CD4-positive, alpha-beta T cell treated with Interleukin-21 for 1 hour (primary cell): ENCODE measurements at regions not wholly inside any gene's neighbourhood (a gene's known extent, or its start where the extent isn't known, plus 50 kb on each side); places are given as distances from the start of the nearest gene placed in this dataset.
"Not testable (repeated sequence)": the region's sequence is repeated elsewhere in the genome, so short reads cannot be mapped to it uniquely, and the experiment has no call there.

Experiments
- DNase-seq: peaks from one replicate; pipeline ENCODE4 v3.0.0-alpha.2; 2020

- no peak for DNase-seq
Observed at GRCh38 chr1:234838182-234838581, 228.2 kb upstream of the IRF2BP2 start.

DNA sequence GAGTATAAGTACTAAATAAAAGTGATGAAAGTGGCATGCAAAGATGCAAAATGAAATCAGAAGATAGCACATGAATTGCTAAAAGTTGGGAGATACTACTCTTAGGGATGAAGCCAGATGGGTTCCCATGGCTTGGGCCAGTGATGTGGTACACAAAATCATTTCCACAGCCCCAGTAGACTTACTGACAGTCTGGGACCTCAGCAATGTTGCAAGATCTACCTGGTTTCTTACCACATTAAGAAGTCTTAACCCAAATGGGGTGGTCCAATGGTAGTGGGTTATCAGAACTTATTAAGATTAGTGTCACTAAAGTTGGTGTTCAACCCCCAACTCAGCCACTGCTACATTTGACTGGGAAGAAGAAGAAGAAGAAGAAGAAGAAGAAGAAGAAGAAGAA, 227.7 kb upstream of the IRF2BP2 start:
- no peak for DNase-seq

DNA sequence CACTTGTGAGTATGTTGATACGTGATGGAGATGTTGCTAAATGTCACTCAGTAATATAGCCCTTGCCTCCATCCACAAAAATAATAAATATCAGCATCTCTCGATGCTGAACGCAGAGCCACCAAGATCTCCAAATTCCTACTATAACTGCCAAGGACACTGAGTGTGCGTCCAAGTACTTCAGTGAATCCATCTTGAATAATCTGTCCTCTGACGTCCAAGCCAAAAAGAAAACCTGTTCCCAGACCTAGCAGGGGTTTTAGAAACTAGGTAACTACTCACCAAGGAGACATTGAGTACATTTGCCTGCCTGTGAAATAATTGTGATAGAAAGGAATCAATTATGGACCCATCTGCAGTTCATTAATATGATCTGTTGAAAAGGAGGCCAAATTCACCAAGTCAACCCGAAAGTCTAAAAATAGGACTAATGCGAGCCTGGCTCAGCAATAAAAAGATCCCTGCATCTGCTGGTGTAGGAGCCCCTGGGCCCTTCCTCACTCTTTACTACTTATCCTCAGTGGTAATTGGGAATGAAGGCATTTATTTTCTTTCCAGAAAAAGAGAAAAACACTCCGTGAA, 226.9 kb upstream of the IRF2BP2 start:
- DNase-seq = no peak

GRCh38 chr1:234836045-234836681, 226.2 kb upstream of the IRF2BP2 start:
- no peak for DNase-seq

- no peak for DNase-seq
Observed at GRCh38 chr1:234835239-234835638, 225.3 kb upstream of the IRF2BP2 start.

DNA sequence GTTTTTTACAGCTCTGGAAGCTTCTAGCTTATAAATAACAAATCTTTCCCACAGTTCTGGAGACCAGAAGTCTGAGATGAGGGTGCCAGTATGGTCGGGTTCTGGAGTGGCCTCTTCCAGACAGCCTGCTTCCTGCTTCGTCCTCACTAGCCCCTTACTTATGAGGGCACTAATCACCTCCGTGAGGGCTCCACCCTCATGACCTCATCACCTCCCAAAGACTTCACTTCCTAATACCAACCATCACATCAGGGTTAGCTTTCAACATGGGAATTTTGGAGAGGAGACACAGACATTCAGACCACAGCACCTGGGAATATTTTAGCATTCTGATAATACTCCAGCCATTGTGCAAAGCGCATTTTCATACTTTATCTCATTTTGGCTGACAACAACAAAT, 223.7 kb upstream of the IRF2BP2 start:
- DNase-seq = no peak

DNA sequence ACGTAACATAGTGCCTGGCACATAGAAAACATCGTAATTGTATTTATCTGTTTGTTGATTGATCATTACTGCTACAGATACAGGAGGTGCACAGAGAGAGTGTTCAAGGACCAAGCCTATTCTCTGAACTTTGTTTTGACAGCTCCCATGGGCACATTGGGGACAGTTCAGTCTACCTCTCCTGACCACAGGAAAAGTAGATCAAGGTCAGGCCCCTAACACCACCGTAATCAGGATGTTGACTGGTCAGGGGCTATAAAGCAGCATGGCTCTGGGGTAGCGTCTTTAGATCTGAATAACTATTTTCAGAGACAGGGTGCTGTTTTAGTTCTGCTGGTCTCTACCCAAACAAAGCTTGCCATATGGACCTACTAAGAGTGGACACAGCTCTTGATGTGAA, 223.1 kb upstream of the IRF2BP2 start:
- DNase-seq = no peak

GRCh38 chr1:234827656-234828055, 217.7 kb upstream of the IRF2BP2 start:
- DNase-seq = no peak

- no peak for DNase-seq
Observed at GRCh38 chr1:234827181-234827580, 217.2 kb upstream of the IRF2BP2 start.

DNA sequence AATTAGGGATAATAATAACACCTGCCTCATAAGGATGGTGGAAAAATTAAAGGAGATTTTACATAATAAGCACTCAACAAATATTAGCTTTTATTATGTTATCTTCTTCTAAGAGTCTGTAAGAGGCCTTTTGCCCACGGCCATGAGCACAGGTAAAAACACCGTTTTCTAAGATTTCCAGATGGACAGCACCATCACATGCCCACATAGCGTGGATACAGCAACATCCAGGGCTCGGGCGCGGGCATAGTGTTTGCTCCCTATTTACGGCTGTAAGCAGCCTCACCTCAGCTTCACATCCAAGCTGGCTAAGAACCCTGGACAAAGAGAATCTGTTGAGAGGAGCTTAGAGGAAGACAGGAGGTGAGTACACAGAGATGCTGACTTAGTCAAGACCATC, 216.4 kb upstream of the IRF2BP2 start:
- DNase-seq = no peak

DNA sequence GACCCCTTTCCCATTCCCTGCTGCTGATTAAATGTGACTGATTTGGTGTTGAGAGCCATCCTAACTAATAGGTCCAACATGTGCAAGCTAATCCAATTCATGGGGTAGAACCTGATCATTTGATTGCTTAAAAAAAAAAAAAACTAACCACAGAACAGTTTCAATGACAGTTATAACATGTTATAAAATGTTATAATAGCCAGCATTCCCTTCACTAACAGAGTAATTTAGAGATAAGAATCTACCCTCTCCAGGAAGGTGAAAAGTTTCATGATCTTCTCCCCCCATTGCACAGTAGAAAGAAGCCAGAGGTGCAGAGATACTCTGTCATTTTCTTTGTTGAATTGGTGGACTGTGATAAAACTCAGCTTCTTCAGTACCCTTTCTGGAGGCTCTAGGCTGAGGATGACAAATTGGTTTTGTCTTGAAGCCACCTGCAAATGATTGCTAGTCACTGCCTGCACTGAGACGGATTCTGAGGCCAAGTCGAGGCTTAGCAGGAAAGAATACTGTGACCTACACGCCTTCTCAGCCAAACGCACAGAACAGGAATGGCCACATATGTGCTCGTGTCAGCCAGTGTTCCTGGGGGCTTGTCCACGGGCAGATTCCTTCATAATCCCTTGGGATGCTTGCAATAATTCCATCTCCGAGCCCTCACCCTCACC, 215.7 kb upstream of the IRF2BP2 start:
- DNase-seq = no peak

GRCh38 chr1:234824836-234825235, 214.9 kb upstream of the IRF2BP2 start:
- not testable (repeated sequence) for DNase-seq

GRCh38 chr1:234823191-234824176, 213.5 kb upstream of the IRF2BP2 start:
- DNase-seq = no peak

DNA sequence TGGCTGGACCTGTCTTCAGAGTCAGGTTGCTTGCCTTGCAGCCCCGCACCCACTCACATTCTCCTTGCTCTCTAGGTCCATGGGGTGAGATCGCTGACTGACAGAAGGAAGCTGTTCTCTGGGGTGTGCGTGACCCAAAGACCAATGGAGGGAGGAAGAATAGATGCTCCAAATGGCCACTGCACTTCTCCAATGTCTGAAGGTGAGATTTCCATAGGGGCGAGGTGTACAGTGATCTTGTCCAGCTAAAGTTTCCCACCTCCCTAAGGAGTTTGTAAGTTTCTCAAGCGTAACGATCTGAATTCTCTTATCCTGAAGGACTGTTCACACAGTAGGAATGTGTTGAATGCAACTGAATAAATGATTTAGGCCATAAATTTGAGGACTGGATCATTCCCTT, 211.9 kb upstream of the IRF2BP2 start:
- DNase-seq = no peak

DNA sequence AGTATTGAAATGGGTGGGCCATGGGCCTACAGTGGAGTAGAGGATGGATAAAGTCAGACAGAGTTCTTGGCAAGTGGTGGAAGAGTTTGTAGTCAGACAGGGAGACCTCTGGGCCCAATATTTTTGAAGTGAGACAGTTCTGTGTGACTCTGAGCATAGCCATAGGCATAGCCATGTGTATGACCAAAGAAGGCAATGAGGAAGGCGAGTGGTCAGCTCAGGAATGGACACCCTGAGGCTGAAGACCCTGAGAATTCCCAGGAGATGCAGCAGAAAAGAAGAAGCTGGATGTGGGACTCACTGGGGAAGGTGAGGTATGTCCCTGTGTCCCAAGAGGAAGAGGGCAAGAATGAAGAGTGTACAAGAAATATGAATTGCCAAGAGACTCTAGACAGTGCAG, 210.6 kb upstream of the IRF2BP2 start:
- DNase-seq = no peak

- not testable (repeated sequence) for DNase-seq
Observed at GRCh38 chr1:234819845-234820244, 209.9 kb upstream of the IRF2BP2 start.

- DNase-seq = not testable (repeated sequence)
Observed at GRCh38 chr1:234818040-234818387, 208.0 kb upstream of the IRF2BP2 start.

DNA sequence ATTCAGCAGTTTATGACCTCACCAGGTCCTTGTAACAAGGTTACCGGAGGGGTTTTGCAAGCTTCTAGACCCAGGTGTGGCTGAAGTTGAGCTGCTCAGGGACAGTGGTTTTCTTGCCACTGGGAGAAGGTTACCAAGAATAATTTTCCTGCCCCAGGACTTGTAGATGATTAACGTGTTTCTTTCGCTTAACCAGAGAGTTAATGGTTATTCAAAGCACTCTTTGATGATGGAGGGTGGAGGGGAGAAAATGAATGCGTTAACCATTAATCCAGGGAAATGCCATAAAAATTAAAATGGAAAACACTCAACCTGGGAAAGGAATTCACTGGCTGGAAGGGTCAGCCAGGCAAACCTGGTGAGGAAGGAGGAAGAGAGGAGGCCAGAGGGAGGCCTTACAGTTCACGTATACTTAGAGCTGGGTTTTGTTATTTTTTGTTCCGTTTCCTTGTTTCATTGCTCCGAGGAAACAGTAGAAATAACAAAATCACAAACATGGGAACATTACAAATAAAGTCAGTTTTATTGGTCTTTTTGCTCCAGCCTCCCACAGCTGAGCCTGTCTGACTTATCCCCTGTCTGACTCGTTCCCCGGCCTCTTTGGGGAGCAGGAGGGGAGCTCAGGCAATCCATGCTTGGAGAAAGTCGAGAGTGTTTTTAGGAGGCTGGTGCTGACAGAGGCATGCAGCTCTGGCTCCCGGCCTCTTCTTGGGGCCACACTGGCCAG, 207.5 kb upstream of the IRF2BP2 start:
- not testable (repeated sequence) for DNase-seq

GRCh38 chr1:234816864-234817263, 206.9 kb upstream of the IRF2BP2 start:
- not testable (repeated sequence) for DNase-seq

DNA sequence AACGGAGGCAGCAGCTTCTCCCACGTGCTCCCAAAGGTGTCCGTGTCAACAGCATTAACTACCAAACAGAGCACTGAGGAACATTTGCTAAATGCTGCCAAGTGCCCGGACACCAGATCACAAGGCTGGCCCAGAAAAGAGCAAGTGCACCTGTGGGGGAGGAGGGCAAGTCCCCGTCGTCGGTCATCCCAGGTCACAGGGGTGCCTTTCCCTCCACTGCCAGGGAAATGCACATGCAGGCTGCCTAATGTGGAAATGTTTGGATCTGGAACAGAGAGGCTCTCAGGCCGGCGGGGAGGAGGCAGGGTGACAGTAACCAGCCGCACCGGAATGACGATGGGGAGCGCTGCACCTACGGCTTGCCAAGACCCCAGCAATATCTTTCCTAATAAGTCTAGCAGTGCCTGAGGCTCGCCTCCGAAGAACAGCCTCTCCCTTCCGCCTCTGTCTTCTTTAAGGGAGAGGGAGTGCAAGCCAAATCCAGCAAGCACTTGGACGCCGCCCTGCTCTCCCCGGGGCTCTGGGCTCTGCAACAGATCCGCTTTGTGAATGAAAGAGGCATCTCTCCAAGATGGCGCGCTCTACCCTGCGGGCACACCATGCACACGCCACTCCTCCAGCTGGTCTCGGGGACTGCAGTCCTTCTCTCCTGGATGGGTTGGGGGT, 206.3 kb upstream of the IRF2BP2 start:
- not testable (repeated sequence) for DNase-seq

DNA sequence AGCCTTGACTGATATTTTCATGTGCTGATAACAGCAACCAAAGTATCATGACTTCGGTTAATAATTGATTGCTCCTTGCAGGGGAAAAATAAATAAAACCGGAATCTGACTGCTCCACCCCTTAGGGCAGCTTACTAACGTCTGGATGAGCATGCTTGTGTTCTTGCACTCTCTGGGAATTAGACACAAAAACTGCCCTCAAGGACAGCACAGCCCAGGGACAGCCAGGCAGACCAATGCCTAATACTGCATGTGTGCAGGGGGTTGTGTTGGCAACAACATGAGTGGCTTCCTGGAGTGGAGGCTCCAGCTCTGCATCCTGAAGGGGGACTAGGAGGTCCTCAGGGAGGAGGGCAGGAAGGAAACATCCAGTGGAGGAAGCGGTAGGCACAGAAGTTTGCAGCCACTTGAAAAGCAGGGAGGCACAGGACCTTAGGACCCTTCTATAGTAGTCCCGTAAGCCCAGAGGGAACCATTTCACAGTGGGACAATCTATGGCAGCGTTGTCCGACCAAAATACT, 205.4 kb upstream of the IRF2BP2 start:
- DNase-seq = not testable (repeated sequence)

GRCh38 chr1:234814235-234814634, 204.3 kb upstream of the IRF2BP2 start:
- DNase-seq = not testable (repeated sequence)
